HCT116 (cell line): ENCODE measurements at regions not wholly inside any gene's neighbourhood (a gene's known extent, or its start where the extent isn't known, plus 50 kb on each side); places are given as distances from the start of the nearest gene placed in this dataset.

Experiments used
- SRF ChIP-seq: IDR thresholded peaks from 2 replicates; pipeline ENCODE4 v1.6.1; 2012; ENCODE audit warnings: low read depth
- TF ChIP-seq, protein P1 (sequence below), 3 experiments: fragments of 200-600 bp in 1 of 3; sonication (generic) in 1 of 3; IDR thresholded peaks in 2 of 3; conservative IDR thresholded peaks in 1 of 3; 2 replicates each; pipeline ENCODE4 v1.5.1; 2012 to 2017; ENCODE audit warnings: low read depth in 2 of 3, low read length in 2 of 3, antibody characterized with exemption in 1 of 3, borderline replicate concordance in 1 of 3, control low read depth in 1 of 3, mild to moderate bottlenecking in 1 of 3, mixed read lengths in 1 of 3, mixed run types in 1 of 3, moderate library complexity in 1 of 3; ENCODE audit not compliant: insufficient read depth in 1 of 3

GRCh38 chr11:80620867-80621266 is 1180.0 kb upstream of the TENM4 start:
- TF ChIP-seq, protein P1, sequence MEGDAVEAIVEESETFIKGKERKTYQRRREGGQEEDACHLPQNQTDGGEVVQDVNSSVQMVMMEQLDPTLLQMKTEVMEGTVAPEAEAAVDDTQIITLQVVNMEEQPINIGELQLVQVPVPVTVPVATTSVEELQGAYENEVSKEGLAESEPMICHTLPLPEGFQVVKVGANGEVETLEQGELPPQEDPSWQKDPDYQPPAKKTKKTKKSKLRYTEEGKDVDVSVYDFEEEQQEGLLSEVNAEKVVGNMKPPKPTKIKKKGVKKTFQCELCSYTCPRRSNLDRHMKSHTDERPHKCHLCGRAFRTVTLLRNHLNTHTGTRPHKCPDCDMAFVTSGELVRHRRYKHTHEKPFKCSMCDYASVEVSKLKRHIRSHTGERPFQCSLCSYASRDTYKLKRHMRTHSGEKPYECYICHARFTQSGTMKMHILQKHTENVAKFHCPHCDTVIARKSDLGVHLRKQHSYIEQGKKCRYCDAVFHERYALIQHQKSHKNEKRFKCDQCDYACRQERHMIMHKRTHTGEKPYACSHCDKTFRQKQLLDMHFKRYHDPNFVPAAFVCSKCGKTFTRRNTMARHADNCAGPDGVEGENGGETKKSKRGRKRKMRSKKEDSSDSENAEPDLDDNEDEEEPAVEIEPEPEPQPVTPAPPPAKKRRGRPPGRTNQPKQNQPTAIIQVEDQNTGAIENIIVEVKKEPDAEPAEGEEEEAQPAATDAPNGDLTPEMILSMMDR (IDR thresholded peaks at IDR 0.05 in 2 of 3, conservative IDR thresholded peaks at IDR 0.05 in 1 of 3; ENCODE audit: borderline replicate concordance in 1 of 3, insufficient read depth in 1 of 3, low read depth in 2 of 3, low read length in 2 of 3), result no peak
- no peak for TF ChIP-seq SRF
